ENCODE measurements at regions not wholly inside any gene's neighbourhood (a gene's known extent, or its start where the extent isn't known, plus 50 kb on each side); places are given as distances from the start of the nearest gene placed in this dataset.
A peak's percentile ranks its signal among the peaks of the same experiment; 100 is the strongest.

GRCh38 chr4:32748061-32748460 lies 2027.9 kb downstream of the PCDH7 start:
- no peaks in the 10 kb centered on the region for H4K20me1 ChIP-seq (replicated peaks in 1 of 2; ENCODE audit: control insufficient read depth in 1 of 2, insufficient read depth in 2 of 2, low read length in 2 of 2)
- H2AFZ ChIP-seq (ENCODE audit: low read length) = peak overlapping the region; percentile 78; the same call in 1 of the 2 replicates
- no peak overlapping the region for H4K91ac ChIP-seq (replicated peaks; ENCODE audit: insufficient read length, low read length)
- H3K9ac ChIP-seq (replicated peaks in 1 of 4; ENCODE audit: extremely low read depth in 1 of 4, low read depth in 3 of 4, low read length in 3 of 4) = no peak overlapping the region
- H3K4ac ChIP-seq (replicated peaks; ENCODE audit: insufficient read length, low read depth, low read length) = no peak overlapping the region
- no peak overlapping the region for H3K4me2 ChIP-seq (ENCODE audit: insufficient read depth in 1 of 2, low read depth in 2 of 2, low read length in 2 of 2)
- TF ChIP-seq TCF12 (IDR thresholded peaks at IDR 0.05; ENCODE audit: low read depth, low read length) = no peak
- no peak for TF ChIP-seq KDM4A (IDR thresholded peaks at IDR 0.05; ENCODE audit: low read depth, low read length, severe bottlenecking)
- no peak for TF ChIP-seq SIX5 (IDR thresholded peaks at IDR 0.05; ENCODE audit: low read depth, low read length)
- ChIA-PET POLR2A (ENCODE audit: partially characterized antibody) (no interaction called here), CTCF (ENCODE audit: partially characterized antibody) (interaction anchor here (1.5 kb wide), 1 partner anchor 313 kb away, joined by 4 read pairs; no protein-coding TSS in a partner anchor)
- no peak overlapping the region for H2BK20ac ChIP-seq (ENCODE audit: low read length)
- H2AK5ac ChIP-seq (ENCODE audit: low read depth, low read length) = no peak overlapping the region
- H3K36me3 ChIP-seq (ENCODE audit: control insufficient read depth in 2 of 4, insufficient read depth in 4 of 4, low read length in 3 of 4) = no peaks in the 10 kb centered on the region
- H3K4me3 ChIP-seq (ENCODE audit: extremely low read depth in 1 of 4, insufficient read depth in 2 of 4, low read depth in 3 of 4, low read length in 4 of 4) = no peak overlapping the region
- H3K79me2 ChIP-seq (ENCODE audit: control insufficient read depth in 1 of 2, insufficient read depth in 2 of 2, low read length in 2 of 2) = no peaks in the 10 kb centered on the region
- no peaks in the 10 kb centered on the region for H3K23me2 ChIP-seq (ENCODE audit: low read depth, low read length)
- H3K79me1 ChIP-seq (ENCODE audit: low read depth, low read length) = no peaks in the 10 kb centered on the region
- no peak overlapping the region for H2BK12ac ChIP-seq (ENCODE audit: low read depth, low read length)
- no peaks in the 10 kb centered on the region for H3K4me1 ChIP-seq (replicated peaks in 1 of 4; ENCODE audit: control insufficient read depth in 3 of 4, insufficient read depth in 4 of 4, low read length in 3 of 4)
- H3K18ac ChIP-seq (ENCODE audit: extremely low read depth, low read length) = no peak overlapping the region
- FAIRE-seq (no peak), DNase-seq (ENCODE audit: low read depth in 1 of 2, low spot score in 2 of 2) (no peak)
- no peak overlapping the region for H2BK120ac ChIP-seq (replicated peaks; ENCODE audit: low read depth, low read length)
- WGBS, 2 experiments (ENCODE audit: extremely low coverage in 1 of 2, insufficient coverage in 1 of 2, insufficient read length in 1 of 2, insufficient replicate concordance in 2 of 2, low coverage in 1 of 2, low lambda C conversion rate in 2 of 2, missing lambda C conversion rate in 1 of 2) = 94% methylated on average over 13 of the region's 13 CpGs; no CpG with 5 or more reads in 1 of the 2 experiments
- 0 out of 2 replicates have a peak overlapping the region, but pooled peaks have one; percentile 85 for H4K8ac ChIP-seq (ENCODE audit: extremely low read depth, insufficient read depth, low read length)
- no peaks in the 10 kb centered on the region for H3K9me3 ChIP-seq (ENCODE audit: insufficient read depth in 2 of 2, low read depth in 1 of 2, low read length in 1 of 2)
- no peaks in the 10 kb centered on the region for H3K27me3 ChIP-seq (replicated peaks in 1 of 4; ENCODE audit: control insufficient read depth in 3 of 4, extremely low read depth in 1 of 4, insufficient read depth in 3 of 4, low read length in 3 of 4)
- no peak overlapping the region for H2BK15ac ChIP-seq (ENCODE audit: low read length)
- no peak overlapping the region for H3K23ac ChIP-seq (ENCODE audit: insufficient read length)
- H2BK5ac ChIP-seq (ENCODE audit: low read depth, low read length) = no peak overlapping the region
- H3K27ac ChIP-seq (ENCODE audit: low read depth, low read length) = no peak overlapping the region
- H3K14ac ChIP-seq (ENCODE audit: insufficient read length) = no peak overlapping the region
- H4K5ac ChIP-seq (ENCODE audit: insufficient read length, low read depth, low read length) = no peak overlapping the region
- H3K56ac ChIP-seq (replicated peaks; ENCODE audit: insufficient read length, low read depth, low read length) = no peak overlapping the region
